IMR-90 (cell line): ENCODE measurements at regions not wholly inside any gene's neighbourhood (a gene's known extent, or its start where the extent isn't known, plus 50 kb on each side); places are given as distances from the start of the nearest gene placed in this dataset.
A peak's percentile ranks its signal among the peaks of the same experiment; 100 is the strongest.

Experiments
- ATAC-seq: fragments of 200-7000 bp; cut with Tn5 transposase; 2 replicates; pipeline ENCODE4 v1.9.1; 2020; ENCODE audit warnings: low read depth, mild to moderate bottlenecking, moderate library complexity
- BruUV-seq: library from RNA; stranded (reverse); fragments of 400-500 nt; replicated peaks from 2 replicates; lab custom pipeline; 2021; lab: Mats Ljungman, UMichigan
- CTCF ChIA-PET: fragments of 300-600 bp; formaldehyde crosslinking; extraction: SDS; loops from one replicate; lab custom pipeline; 2021; ENCODE audit warnings: antibody characterized with exemption; lab: Yijun Ruan, JAX
- POLR2A ChIA-PET: fragments of 300-600 bp; sonication (Branson Sonifier 250); formaldehyde crosslinking; loops from one replicate; lab custom pipeline; 2022; ENCODE audit warnings: antibody characterized with exemption; ENCODE audit not compliant: unreplicated experiment; lab: Charles Lee
- DNase-seq: peaks from one replicate; pipeline ENCODE4 v3.0.0; 2013
- H2AFZ ChIP-seq: replicated peaks from 2 replicates; pipeline ENCODE3; 2013; ENCODE audit warnings: low read length, mild to moderate bottlenecking; ENCODE audit not compliant: poor library complexity
- H2AK5ac ChIP-seq: 2 replicates; pipeline ENCODE4 v1.6.1; 2013; ENCODE audit warnings: low read depth, low read length, inconsistent platforms
- H2AK9ac ChIP-seq: replicated peaks from 2 replicates; pipeline ENCODE3; 2013; ENCODE audit warnings: mild to moderate bottlenecking, low read depth, low read length, moderate library complexity; ENCODE audit not compliant: poor library complexity
- H2BK120ac ChIP-seq: 2 replicates; pipeline ENCODE4 v1.6.1; 2013; ENCODE audit warnings: low read depth, low read length, inconsistent platforms
- H2BK15ac ChIP-seq: 3 replicates; pipeline ENCODE4 v1.6.1; 2013; ENCODE audit warnings: low read depth, low read length, inconsistent platforms
- H2BK20ac ChIP-seq: 2 replicates; pipeline ENCODE4 v1.6.1; 2013; ENCODE audit warnings: low read depth, mild to moderate bottlenecking, inconsistent platforms, low read length, moderate library complexity
- H2BK5ac ChIP-seq: 2 replicates; pipeline ENCODE4 v1.6.1; 2013; ENCODE audit warnings: mild to moderate bottlenecking, low read depth, low read length, inconsistent platforms; ENCODE audit not compliant: poor library complexity, severe bottlenecking
- H3K14ac ChIP-seq: replicated peaks from 2 replicates; pipeline ENCODE4 v1.6.1; 2013; ENCODE audit warnings: low read depth, low read length, inconsistent platforms
- H3K18ac ChIP-seq: 2 replicates; pipeline ENCODE4 v1.6.1; 2013; ENCODE audit warnings: low read depth, low read length, control low read depth
- H3K23ac ChIP-seq: 2 replicates; pipeline ENCODE4 v1.6.1; 2013; ENCODE audit warnings: low read depth, low read length, inconsistent platforms
- H3K27ac ChIP-seq: 2 replicates; pipeline ENCODE4 v1.5.1; 2013; ENCODE audit warnings: mild to moderate bottlenecking, control low read depth, low read length; ENCODE audit not compliant: insufficient read depth
- H3K27me3 ChIP-seq: 2 replicates; pipeline ENCODE4 v1.6.1; 2013; ENCODE audit warnings: low read length; ENCODE audit not compliant: control insufficient read depth, insufficient read depth
- H3K36me3 ChIP-seq: 2 replicates; pipeline ENCODE4 v1.6.1; 2013; ENCODE audit warnings: low read length, mixed read lengths; ENCODE audit not compliant: control insufficient read depth, insufficient read depth
- H3K4ac ChIP-seq: 2 replicates; pipeline ENCODE4 v1.6.1; 2013; ENCODE audit warnings: low read depth, low read length, inconsistent platforms
- H3K4me1 ChIP-seq: 2 replicates; pipeline ENCODE4 v1.6.1; 2013; ENCODE audit warnings: low read length, mixed read lengths; ENCODE audit not compliant: control insufficient read depth, insufficient read depth
- H3K4me2 ChIP-seq: 2 replicates; pipeline ENCODE4 v1.6.1; 2013; ENCODE audit warnings: low read depth, mild to moderate bottlenecking, control low read depth, low read length, moderate library complexity
- H3K4me3 ChIP-seq: 2 replicates; pipeline ENCODE4 v1.5.1; 2013; ENCODE audit warnings: low read depth, mild to moderate bottlenecking, control low read depth, low read length, moderate library complexity; ENCODE audit not compliant: insufficient read depth
- H3K56ac ChIP-seq: 2 replicates; pipeline ENCODE4 v1.6.1; 2013; ENCODE audit warnings: low read length, inconsistent platforms; ENCODE audit not compliant: insufficient read depth; ENCODE audit errors: extremely low read depth
- H3K79me1 ChIP-seq, 2 experiments: 2 replicates each; pipeline ENCODE4 v1.6.1; 2013; ENCODE audit warnings: low read length in 2 of 2, inconsistent platforms in 1 of 2, low read depth in 1 of 2
- H3K9ac ChIP-seq: 2 replicates; pipeline ENCODE4 v1.6.1; 2013; ENCODE audit warnings: low read depth, low read length, control low read depth
- H3K9me1 ChIP-seq: 2 replicates; pipeline ENCODE4 v1.6.1; 2013; ENCODE audit warnings: low read length, inconsistent platforms; ENCODE audit not compliant: insufficient read depth
- H3K9me3 ChIP-seq: 2 replicates; pipeline ENCODE4 v1.6.1; 2013; ENCODE audit warnings: low read length; ENCODE audit not compliant: control insufficient read depth, insufficient read depth
- H4K20me1 ChIP-seq: 2 replicates; pipeline ENCODE4 v1.6.1; 2013; ENCODE audit warnings: low read length, inconsistent platforms; ENCODE audit not compliant: insufficient read depth
- H4K5ac ChIP-seq: 2 replicates; pipeline ENCODE4 v1.6.1; 2013; ENCODE audit warnings: mild to moderate bottlenecking, low read depth, low read length, control low read depth
- H4K8ac ChIP-seq, 2 experiments: 2 replicates each; pipeline ENCODE4 v1.6.1; 2013; ENCODE audit warnings: low read depth in 2 of 2, low read length in 2 of 2, control low read depth in 1 of 2, inconsistent platforms in 1 of 2
- H4K91ac ChIP-seq: 2 replicates; pipeline ENCODE4 v1.6.1; 2013; ENCODE audit warnings: low read depth, low read length, inconsistent platforms; ENCODE audit not compliant: insufficient read depth
- BHLHE40 ChIP-seq: fragments of 150-350 bp; IDR thresholded peaks from 2 replicates; pipeline ENCODE4 v1.6.1; 2016; ENCODE audit warnings: mild to moderate bottlenecking, low read depth, low read length
- CHD1 ChIP-seq: IDR thresholded peaks from 2 replicates; pipeline ENCODE4 v1.6.1; 2012; ENCODE audit warnings: low read depth, low read length, improper control_type of control experiment
- FOS ChIP-seq: fragments of 150-350 bp; IDR thresholded peaks from 2 replicates; pipeline ENCODE4 v1.6.1; 2016; ENCODE audit warnings: low read depth, low read length
- MAFK ChIP-seq: IDR thresholded peaks from 2 replicates; pipeline ENCODE4 v1.6.1; 2012; ENCODE audit warnings: low read depth, low read length, improper control_type of control experiment
- MAZ ChIP-seq: IDR thresholded peaks from 2 replicates; pipeline ENCODE4 v1.6.1; 2012; ENCODE audit warnings: low read depth, mild to moderate bottlenecking, low read length, improper control_type of control experiment, moderate library complexity, borderline replicate concordance
- RCOR1 ChIP-seq: IDR thresholded peaks from 2 replicates; pipeline ENCODE4 v1.6.1; 2012; ENCODE audit warnings: mild to moderate bottlenecking, low read length, improper control_type of control experiment; ENCODE audit not compliant: insufficient replicate concordance
- RFX5 ChIP-seq: IDR thresholded peaks from 2 replicates; pipeline ENCODE4 v1.8.0; 2012; ENCODE audit warnings: low read depth, mild to moderate bottlenecking, low read length, moderate library complexity
- SMC3 ChIP-seq: fragments of 150-350 bp; IDR thresholded peaks from 2 replicates; pipeline ENCODE4 v1.6.1; 2016; ENCODE audit warnings: low read depth, mild to moderate bottlenecking, antibody characterized with exemption, low read length, moderate library complexity
- WGBS, 2 experiments: methylation state at CpG; one replicate each; pipeline versions ENCODE4 v1.1.5 to v1.1.7; 2013; ENCODE audit warnings: missing lambda C conversion rate in 2 of 2; ENCODE audit not compliant: insufficient read length in 1 of 2; ENCODE audit errors: extremely low coverage in 2 of 2; 5-methylcytosine and 5-hydroxymethylcytosine counted together
- dilution Hi-C: fragments of 300-500 bp; cut with HindIII; formaldehyde crosslinking; loops from one replicate; pipeline ENCODE4 v1.14.3; 2018; ENCODE audit warnings: low sequenced_read_pairs; ENCODE audit not compliant: unreplicated experiment
- in situ Hi-C: fragments of 300-500 bp; cut with MboI; formaldehyde crosslinking; loops from 3 replicates; pipeline ENCODE4 v1.14.3; 2019; ENCODE audit warnings: low sequenced_read_pairs, inconsistent platforms, mixed read lengths
- intact Hi-C: fragments of 100-400 bp; cut with micrococcal nuclease; formaldehyde crosslinking; loops from 2 replicates; pipeline ENCODE4 v1.10.0; 2022
- TF ChIP-seq, protein P1 (sequence below): conservative IDR thresholded peaks from 2 replicates; pipeline ENCODE4 v1.5.1; 2012; ENCODE audit warnings: mild to moderate bottlenecking, low read depth, low read length, improper control_type of control experiment

DNA sequence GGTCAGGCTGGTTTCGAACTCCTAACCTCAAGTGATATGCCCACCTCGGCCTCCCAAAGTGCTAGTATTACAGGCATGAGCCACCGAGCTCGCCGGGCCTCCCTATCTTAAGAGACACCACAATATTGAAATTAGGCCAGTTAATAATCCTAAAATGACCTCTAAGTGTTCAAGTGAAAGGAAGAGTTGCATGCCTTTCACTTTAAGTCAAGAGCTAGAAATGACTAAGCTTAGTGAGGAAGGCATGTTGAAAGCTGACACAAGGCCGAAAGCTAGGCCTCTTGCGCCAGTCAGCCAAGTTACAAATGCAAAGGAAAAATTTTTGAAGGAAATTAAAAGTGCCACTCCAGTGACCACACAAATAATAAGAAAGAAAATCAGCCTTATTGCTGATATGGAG is 144.5 kb upstream of the FNDC3A start:
- H3K4me1 ChIP-seq: peaks cover 2% of the 10 kb centered on the region; the same call in 1 of the 2 replicates
- intact Hi-C loops: no loop called here
- H4K91ac ChIP-seq: no peak overlapping the region
- H3K27me3 ChIP-seq: no peaks in the 10 kb centered on the region
- peaks cover 10% of the 10 kb centered on the region for H3K9me3 ChIP-seq
- DNase-seq: peak; percentile 31
- no peak overlapping the region for H2BK5ac ChIP-seq
- H2BK15ac ChIP-seq: no peak overlapping the region
- no peak overlapping the region for H3K27ac ChIP-seq
- no CpG with 5 or more reads among the region's 7 CpGs for WGBS, 2 experiments
- in situ Hi-C loops: no loop called here
- ChIA-PET POLR2A (no interaction called here), CTCF (no interaction called here)
- no peak overlapping the region for H2AFZ ChIP-seq
- no peak for TF ChIP-seq CHD1
- TF ChIP-seq RCOR1: no peak
- TF ChIP-seq MAZ: no peak
- TF ChIP-seq MAFK: no peak
- TF ChIP-seq, protein P1, sequence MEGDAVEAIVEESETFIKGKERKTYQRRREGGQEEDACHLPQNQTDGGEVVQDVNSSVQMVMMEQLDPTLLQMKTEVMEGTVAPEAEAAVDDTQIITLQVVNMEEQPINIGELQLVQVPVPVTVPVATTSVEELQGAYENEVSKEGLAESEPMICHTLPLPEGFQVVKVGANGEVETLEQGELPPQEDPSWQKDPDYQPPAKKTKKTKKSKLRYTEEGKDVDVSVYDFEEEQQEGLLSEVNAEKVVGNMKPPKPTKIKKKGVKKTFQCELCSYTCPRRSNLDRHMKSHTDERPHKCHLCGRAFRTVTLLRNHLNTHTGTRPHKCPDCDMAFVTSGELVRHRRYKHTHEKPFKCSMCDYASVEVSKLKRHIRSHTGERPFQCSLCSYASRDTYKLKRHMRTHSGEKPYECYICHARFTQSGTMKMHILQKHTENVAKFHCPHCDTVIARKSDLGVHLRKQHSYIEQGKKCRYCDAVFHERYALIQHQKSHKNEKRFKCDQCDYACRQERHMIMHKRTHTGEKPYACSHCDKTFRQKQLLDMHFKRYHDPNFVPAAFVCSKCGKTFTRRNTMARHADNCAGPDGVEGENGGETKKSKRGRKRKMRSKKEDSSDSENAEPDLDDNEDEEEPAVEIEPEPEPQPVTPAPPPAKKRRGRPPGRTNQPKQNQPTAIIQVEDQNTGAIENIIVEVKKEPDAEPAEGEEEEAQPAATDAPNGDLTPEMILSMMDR: no peak
- no peak for TF ChIP-seq RFX5
- TF ChIP-seq BHLHE40: no peak
- no peak for TF ChIP-seq SMC3
- TF ChIP-seq FOS: no peak
- H3K36me3 ChIP-seq: no peaks in the 10 kb centered on the region
- H3K9ac ChIP-seq: no peak overlapping the region
- no peak overlapping the region for H3K14ac ChIP-seq
- no peak overlapping the region for H2AK9ac ChIP-seq
- no peak overlapping the region for H3K4me2 ChIP-seq
- no peaks in the 10 kb centered on the region for H3K9me1 ChIP-seq
- no peak overlapping the region for H3K23ac ChIP-seq
- no peak for ATAC-seq
- no peak overlapping the region for H2BK20ac ChIP-seq
- H3K56ac ChIP-seq: no peak overlapping the region
- no TSS peak for BruUV-seq
- no peak overlapping the region for H2BK120ac ChIP-seq
- no peak overlapping the region for H3K4me3 ChIP-seq
- H3K4ac ChIP-seq: no peak overlapping the region
- no peaks in the 10 kb centered on the region for H4K20me1 ChIP-seq
- H4K8ac ChIP-seq: no peak overlapping the region
- H3K79me1 ChIP-seq: no peaks in the 10 kb centered on the region
- H3K18ac ChIP-seq: no peak overlapping the region; the same call in 1 of the 2 replicates
- no peak overlapping the region for H2AK5ac ChIP-seq
- no peak overlapping the region for H4K5ac ChIP-seq
- dilution Hi-C loops: no loop called here
